Ishikawa (cell line): ENCODE measurements at regions not wholly inside any gene's neighbourhood (a gene's known extent, or its start where the extent isn't known, plus 50 kb on each side); places are given as distances from the start of the nearest gene placed in this dataset.

Experiments used
- CEBPB ChIP-seq: IDR thresholded peaks from 2 replicates; pipeline ENCODE4 v1.6.1; 2012
- CREB1 ChIP-seq: IDR thresholded peaks from 2 replicates; pipeline ENCODE4 v1.6.1; 2012; ENCODE audit warnings: low read depth
- EGR1 ChIP-seq: IDR thresholded peaks from 2 replicates; pipeline ENCODE4 v1.6.1; 2012
- EP300 ChIP-seq: IDR thresholded peaks from 2 replicates; pipeline ENCODE4 v1.6.1; 2012; ENCODE audit warnings: borderline replicate concordance
- FOXM1 ChIP-seq: IDR thresholded peaks from 2 replicates; pipeline ENCODE4 v1.6.1; 2012; ENCODE audit warnings: low read depth, borderline replicate concordance
- NFIC ChIP-seq: IDR thresholded peaks from 2 replicates; pipeline ENCODE4 v1.6.1; 2012
- RAD21 ChIP-seq: IDR thresholded peaks from 2 replicates; pipeline ENCODE4 v1.6.1; 2012; ENCODE audit warnings: low read depth
- TAF1 ChIP-seq: IDR thresholded peaks from 2 replicates; pipeline ENCODE4 v1.6.1; 2012; ENCODE audit warnings: low read depth, mild to moderate bottlenecking
- TCF12 ChIP-seq: IDR thresholded peaks from 2 replicates; pipeline ENCODE4 v1.6.1; 2012; ENCODE audit warnings: low read depth
- TEAD4 ChIP-seq: IDR thresholded peaks from 2 replicates; pipeline ENCODE4 v1.6.1; 2012
- YY1 ChIP-seq: IDR thresholded peaks from 2 replicates; pipeline ENCODE4 v1.6.1; 2012; ENCODE audit warnings: low read depth
- ZBTB7A ChIP-seq: IDR thresholded peaks from 2 replicates; pipeline ENCODE4 v1.6.1; 2012; ENCODE audit warnings: low read depth
- TF ChIP-seq, protein P1 (sequence below): IDR thresholded peaks from 2 replicates; pipeline ENCODE4 v1.6.1; 2012
- TF ChIP-seq, protein P2 (sequence below): IDR thresholded peaks from 2 replicates; pipeline ENCODE4 v1.6.1; 2012
- TF ChIP-seq, protein P3 (sequence below): IDR thresholded peaks from 2 replicates; pipeline ENCODE4 v1.6.1; 2012; ENCODE audit warnings: low read depth, mild to moderate bottlenecking

DNA sequence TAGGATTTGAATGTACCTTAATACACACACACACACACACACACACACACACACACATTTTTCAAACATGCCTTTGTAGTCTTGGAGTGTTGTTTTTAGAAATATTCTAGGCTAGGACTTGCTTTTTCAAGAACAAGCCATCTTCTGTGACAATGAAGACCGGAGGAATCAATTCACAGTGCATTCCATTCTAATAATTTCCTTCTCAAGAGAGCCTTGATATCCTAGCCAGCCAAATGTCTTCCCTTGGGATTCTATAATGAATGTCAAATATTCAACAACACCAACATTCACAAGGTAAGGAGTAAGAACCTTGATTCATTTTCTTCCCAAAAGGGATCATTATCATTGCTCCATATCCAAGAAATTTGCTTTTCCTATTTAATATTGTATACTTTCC, 180.3 kb downstream of the SLITRK1 start:
- TF ChIP-seq NFIC: no peak
- TF ChIP-seq EGR1: no peak
- TF ChIP-seq ZBTB7A: no peak
- TF ChIP-seq, protein P1, sequence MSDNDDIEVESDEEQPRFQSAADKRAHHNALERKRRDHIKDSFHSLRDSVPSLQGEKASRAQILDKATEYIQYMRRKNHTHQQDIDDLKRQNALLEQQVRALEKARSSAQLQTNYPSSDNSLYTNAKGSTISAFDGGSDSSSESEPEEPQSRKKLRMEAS: no peak
- TF ChIP-seq YY1: no peak
- TF ChIP-seq TCF12: no peak
- TF ChIP-seq, protein P2, sequence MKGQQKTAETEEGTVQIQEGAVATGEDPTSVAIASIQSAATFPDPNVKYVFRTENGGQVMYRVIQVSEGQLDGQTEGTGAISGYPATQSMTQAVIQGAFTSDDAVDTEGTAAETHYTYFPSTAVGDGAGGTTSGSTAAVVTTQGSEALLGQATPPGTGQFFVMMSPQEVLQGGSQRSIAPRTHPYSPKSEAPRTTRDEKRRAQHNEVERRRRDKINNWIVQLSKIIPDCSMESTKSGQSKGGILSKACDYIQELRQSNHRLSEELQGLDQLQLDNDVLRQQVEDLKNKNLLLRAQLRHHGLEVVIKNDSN: no peak
- no peak for TF ChIP-seq CEBPB
- no peak for TF ChIP-seq TEAD4
- TF ChIP-seq EP300: no peak
- TF ChIP-seq RAD21: no peak
- no peak for TF ChIP-seq TAF1
- no peak for TF ChIP-seq CREB1
- TF ChIP-seq, protein P3, sequence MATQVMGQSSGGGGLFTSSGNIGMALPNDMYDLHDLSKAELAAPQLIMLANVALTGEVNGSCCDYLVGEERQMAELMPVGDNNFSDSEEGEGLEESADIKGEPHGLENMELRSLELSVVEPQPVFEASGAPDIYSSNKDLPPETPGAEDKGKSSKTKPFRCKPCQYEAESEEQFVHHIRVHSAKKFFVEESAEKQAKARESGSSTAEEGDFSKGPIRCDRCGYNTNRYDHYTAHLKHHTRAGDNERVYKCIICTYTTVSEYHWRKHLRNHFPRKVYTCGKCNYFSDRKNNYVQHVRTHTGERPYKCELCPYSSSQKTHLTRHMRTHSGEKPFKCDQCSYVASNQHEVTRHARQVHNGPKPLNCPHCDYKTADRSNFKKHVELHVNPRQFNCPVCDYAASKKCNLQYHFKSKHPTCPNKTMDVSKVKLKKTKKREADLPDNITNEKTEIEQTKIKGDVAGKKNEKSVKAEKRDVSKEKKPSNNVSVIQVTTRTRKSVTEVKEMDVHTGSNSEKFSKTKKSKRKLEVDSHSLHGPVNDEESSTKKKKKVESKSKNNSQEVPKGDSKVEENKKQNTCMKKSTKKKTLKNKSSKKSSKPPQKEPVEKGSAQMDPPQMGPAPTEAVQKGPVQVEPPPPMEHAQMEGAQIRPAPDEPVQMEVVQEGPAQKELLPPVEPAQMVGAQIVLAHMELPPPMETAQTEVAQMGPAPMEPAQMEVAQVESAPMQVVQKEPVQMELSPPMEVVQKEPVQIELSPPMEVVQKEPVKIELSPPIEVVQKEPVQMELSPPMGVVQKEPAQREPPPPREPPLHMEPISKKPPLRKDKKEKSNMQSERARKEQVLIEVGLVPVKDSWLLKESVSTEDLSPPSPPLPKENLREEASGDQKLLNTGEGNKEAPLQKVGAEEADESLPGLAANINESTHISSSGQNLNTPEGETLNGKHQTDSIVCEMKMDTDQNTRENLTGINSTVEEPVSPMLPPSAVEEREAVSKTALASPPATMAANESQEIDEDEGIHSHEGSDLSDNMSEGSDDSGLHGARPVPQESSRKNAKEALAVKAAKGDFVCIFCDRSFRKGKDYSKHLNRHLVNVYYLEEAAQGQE: no peak
- no peak for TF ChIP-seq FOXM1

DNA sequence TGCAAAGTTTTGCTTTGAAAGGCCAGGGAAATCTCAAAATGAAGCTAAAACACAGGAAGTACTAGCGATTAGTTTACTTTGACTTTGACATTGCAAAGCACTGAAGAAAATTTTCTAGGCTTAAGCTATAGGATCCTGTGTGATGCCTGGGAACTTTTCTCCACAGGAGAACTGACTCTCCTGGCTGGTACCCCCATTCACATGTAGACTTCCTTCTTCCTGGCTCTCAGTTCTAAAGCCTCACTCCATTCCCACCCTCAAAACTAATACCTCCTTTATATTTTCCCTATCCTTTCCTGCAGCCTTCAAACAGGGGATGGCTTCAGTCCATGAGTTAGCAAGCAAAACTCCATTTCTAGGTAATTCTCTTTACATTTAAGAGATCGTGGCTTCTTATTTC, 189.5 kb downstream of the SLITRK1 start:
- TF ChIP-seq NFIC: no peak
- no peak for TF ChIP-seq YY1
- TF ChIP-seq CREB1: no peak
- TF ChIP-seq TCF12: no peak
- no peak for TF ChIP-seq TAF1
- TF ChIP-seq, protein P1: no peak
- TF ChIP-seq FOXM1: no peak
- TF ChIP-seq CEBPB: no peak
- TF ChIP-seq, protein P3: no peak
- TF ChIP-seq EP300: no peak
- no peak for TF ChIP-seq RAD21
- no peak for TF ChIP-seq TEAD4

DNA sequence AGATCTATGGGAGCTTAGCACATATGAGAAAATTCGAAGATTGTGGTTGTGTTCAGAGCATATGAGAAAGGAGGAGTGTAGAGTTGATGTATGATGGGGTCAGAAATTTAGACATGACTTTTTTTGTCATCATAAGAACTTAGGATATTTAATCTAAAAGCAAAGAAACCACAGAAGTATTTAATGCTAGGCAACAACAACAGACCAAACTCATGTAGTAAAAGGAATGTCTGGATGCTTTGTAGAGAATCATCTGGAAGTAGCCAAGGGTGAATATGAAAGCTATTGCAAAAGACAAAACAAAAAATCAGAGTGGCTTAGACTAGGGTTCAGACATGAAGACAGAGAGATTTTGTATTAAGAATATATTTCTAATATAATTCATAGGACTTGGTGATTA, 190.3 kb downstream of the SLITRK1 start:
- TF ChIP-seq, protein P3: no peak
- no peak for TF ChIP-seq TCF12

DNA sequence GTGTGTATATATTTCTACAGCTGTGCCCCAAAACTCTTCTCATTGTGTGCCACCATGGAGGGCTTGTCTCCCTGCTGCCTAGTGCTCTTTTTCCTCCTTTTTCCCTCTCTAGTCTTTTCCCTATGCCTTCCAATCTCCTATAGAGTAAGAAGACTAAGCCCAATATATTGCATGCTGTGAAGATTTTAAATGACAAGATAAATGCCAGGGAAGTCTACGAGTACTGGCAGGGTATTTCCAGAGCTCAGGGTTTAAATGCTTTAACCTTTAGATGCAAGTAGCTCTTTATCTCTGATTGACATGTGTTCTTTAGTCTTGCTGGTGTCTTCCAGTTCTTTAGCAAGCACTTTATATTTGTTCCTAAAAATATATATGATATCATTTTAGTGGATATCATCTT, 200.7 kb downstream of the SLITRK1 start:
- TF ChIP-seq TAF1 (no peak), ZBTB7A (no peak), YY1 (no peak), EGR1 (no peak), NFIC (no peak), CEBPB (no peak), RAD21 (no peak)
- TF ChIP-seq, protein P1: no peak
- TF ChIP-seq, protein P2: no peak

DNA sequence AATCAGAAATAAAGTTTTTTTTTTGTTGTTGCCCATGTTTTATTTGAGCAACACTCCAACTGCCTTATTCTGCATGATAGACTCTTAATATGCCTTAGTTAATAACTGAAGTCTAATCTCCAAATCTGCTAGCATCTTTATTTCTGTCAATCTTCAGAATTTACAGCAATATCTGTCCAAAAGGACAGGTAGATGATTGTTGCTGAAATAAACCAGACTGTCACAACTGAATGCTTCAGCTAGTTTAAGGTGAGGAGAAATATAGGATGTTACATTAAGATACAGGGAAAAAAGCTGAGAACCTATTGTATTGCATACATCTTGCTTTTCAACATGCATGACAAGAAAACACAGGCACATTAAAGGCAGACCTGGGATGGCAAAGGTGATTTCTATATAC, 204.3 kb downstream of the SLITRK1 start:
- TF ChIP-seq FOXM1 (no peak), RAD21 (no peak), NFIC (no peak), TEAD4 (no peak), CEBPB (no peak), ZBTB7A (no peak), YY1 (no peak), EP300 (no peak), EGR1 (no peak), TCF12 (no peak), CREB1 (no peak), TAF1 (no peak)
- TF ChIP-seq, protein P1: no peak
- TF ChIP-seq, protein P3: no peak
- TF ChIP-seq, protein P2: no peak
